A673 (cell line): ENCODE measurements at regions not wholly inside any gene's neighbourhood (a gene's known extent, or its start where the extent isn't known, plus 50 kb on each side); places are given as distances from the start of the nearest gene placed in this dataset.

Source experiments
- CTCF ChIP-seq: fragments of 300-800, 200-600 bp; sonication (generic); conservative IDR thresholded peaks from 2 replicates; pipeline ENCODE4 v1.5.1; 2017; ENCODE audit warnings: low read depth, mild to moderate bottlenecking, antibody characterized with exemption, low read length, moderate library complexity, mixed read lengths
- EZH2 ChIP-seq: fragments of 200-600 bp; sonication (generic); IDR thresholded peaks from 2 replicates; pipeline ENCODE4 v1.6.1; 2017; ENCODE audit warnings: borderline replicate concordance, low read depth, mild to moderate bottlenecking, mixed read lengths, antibody characterized with exemption, low read length; ENCODE audit not compliant: poor library complexity, severe bottlenecking

DNA sequence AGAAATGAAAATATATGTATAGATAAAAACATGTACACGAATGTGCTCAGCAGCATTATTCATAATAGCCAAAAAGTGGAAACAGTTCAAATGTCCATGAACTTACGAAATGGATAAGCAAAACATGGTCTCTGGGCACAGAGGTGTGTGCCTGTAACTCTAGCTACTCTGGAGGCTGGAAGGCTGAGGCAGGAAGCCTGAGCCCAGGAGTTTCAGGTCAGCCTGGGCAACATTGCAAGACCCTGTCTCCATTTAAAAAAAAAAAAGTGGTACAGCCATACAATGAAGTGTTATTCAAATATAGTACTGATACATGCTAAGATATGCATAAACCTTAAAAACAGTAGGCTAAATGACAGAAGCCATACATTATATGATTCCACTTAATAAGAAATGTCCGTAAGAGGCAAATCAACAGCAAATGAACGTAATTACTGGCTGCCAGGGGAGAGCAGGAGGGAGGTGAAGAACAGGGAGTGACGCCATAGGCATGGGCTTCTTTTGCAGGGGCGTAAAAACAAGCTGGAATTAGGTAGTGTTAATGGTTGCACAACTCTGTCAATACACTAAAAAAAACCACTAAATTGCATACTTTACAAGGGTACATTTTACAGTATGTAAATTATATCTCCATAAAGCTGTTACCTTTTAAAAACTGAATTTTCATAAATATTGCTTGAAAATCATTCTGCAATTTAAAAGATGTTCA lies 87.2 kb upstream of the PLEKHM1 start:
- TF ChIP-seq CTCF, result no peak
- TF ChIP-seq EZH2, result no peak
